ENCODE measurements at regions not wholly inside any gene's neighbourhood (a gene's known extent, or its start where the extent isn't known, plus 50 kb on each side); places are given as distances from the start of the nearest gene placed in this dataset.

DNA sequence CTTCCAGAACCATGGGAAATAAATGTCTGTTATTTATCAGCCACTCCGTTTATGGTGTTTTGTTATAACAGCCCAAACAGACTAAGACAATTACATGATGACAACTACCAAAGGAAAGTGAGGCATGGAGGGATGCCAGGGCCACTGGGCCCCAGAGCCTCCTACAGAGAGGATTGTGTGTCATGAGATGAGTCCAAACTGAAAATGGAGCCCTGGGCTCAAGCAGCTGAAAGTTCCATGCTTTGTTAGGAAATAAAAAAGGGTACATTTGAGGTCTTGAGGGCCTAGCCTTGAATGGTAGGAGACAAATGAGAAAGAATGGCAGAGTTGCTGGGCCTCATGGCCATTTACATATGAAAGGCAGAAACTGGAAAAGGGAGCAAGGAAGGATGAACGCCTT lies 586.5 kb downstream of the CETN3 start:
- TF ChIP-seq ZNF565 (CRISPR knock-in tag; conservative IDR thresholded peaks at IDR 0.05; ENCODE audit: low read depth): no peak
- TF ChIP-seq SNAI2 (CRISPR knock-in tag; IDR thresholded peaks at IDR 0.05): no peak
- TF ChIP-seq ISL1 (CRISPR knock-in tag; IDR thresholded peaks at IDR 0.05): no peak
- TF ChIP-seq TOX (CRISPR knock-in tag; IDR thresholded peaks at IDR 0.05; ENCODE audit: borderline replicate concordance): no peak
- no peak for TF ChIP-seq CREB5 (CRISPR knock-in tag; IDR thresholded peaks at IDR 0.05; ENCODE audit: low read depth)
- no peak for TF ChIP-seq ARNTL (CRISPR knock-in tag; IDR thresholded peaks at IDR 0.05; ENCODE audit: borderline replicate concordance, low read depth)
- no peak for TF ChIP-seq PATZ1 (CRISPR knock-in tag; IDR thresholded peaks at IDR 0.05; ENCODE audit: borderline replicate concordance)
- TF ChIP-seq CSRNP3 (CRISPR knock-in tag; IDR thresholded peaks at IDR 0.05): no peak
- TF ChIP-seq ZNF70 (CRISPR knock-in tag; IDR thresholded peaks at IDR 0.05): no peak
